22Rv1 (cell line): ENCODE measurements at regions not wholly inside any gene's neighbourhood (a gene's known extent, or its start where the extent isn't known, plus 50 kb on each side); places are given as distances from the start of the nearest gene placed in this dataset.
"Not testable (repeated sequence)": the region's sequence is repeated elsewhere in the genome, so short reads cannot be mapped to it uniquely, and the experiment has no call there.

Source experiments
- H3K27ac ChIP-seq: fragments of 450-650 bp; 2 replicates; pipeline ENCODE4 v1.5.1; 2017
- CTCF ChIP-seq: fragments of 450-650 bp; IDR thresholded peaks from 2 replicates; pipeline ENCODE4 v1.5.1; 2017; ENCODE audit warnings: mild to moderate bottlenecking
- ZFX ChIP-seq: fragments of 450-650 bp; IDR thresholded peaks from 2 replicates; pipeline ENCODE4 v1.6.1; 2017; ENCODE audit warnings: antibody characterized with exemption, borderline replicate concordance

GRCh38 chr2:66632882-66633281 is 198.0 kb downstream of the MEIS1 start:
- H3K27ac ChIP-seq = not testable (repeated sequence)

- TF ChIP-seq ZFX = no peak
- TF ChIP-seq CTCF = no peak
- no peak overlapping the region for H3K27ac ChIP-seq
These were observed 198.7 kb downstream of the MEIS1 start for GRCh38 chr2:66633631-66634030.

GRCh38 chr2:66634784-66635183 is 199.9 kb downstream of the MEIS1 start:
- H3K27ac ChIP-seq = no peak overlapping the region
- TF ChIP-seq CTCF (no peak), ZFX (no peak)

- TF ChIP-seq CTCF = no peak
- no peak for TF ChIP-seq ZFX
These were observed 206.8 kb downstream of the MEIS1 start for GRCh38 chr2:66641685-66642084.

GRCh38 chr2:66648081-66648480 is 213.2 kb downstream of the MEIS1 start:
- not testable (repeated sequence) for H3K27ac ChIP-seq

More at GRCh38 chr2:66641685-66642084, 206.8 kb downstream of the MEIS1 start:
- no peak overlapping the region for H3K27ac ChIP-seq

- TF ChIP-seq ZFX (no peak), CTCF (no peak)
- no peak overlapping the region for H3K27ac ChIP-seq
These were observed 214.1 kb downstream of the MEIS1 start for GRCh38 chr2:66649006-66649405.

GRCh38 chr2:66651295-66651694 is 216.4 kb downstream of the MEIS1 start:
- no peak overlapping the region for H3K27ac ChIP-seq
- TF ChIP-seq CTCF (no peak), ZFX (no peak)

GRCh38 chr2:66660804-66661203 is 225.9 kb downstream of the MEIS1 start:
- H3K27ac ChIP-seq = no peak overlapping the region
- TF ChIP-seq ZFX (no peak), CTCF (no peak)
